Esophagus (tissue), 2 donors: ENCODE measurements at regions not wholly inside any gene's neighbourhood (a gene's known extent, or its start where the extent isn't known, plus 50 kb on each side); places are given as distances from the start of the nearest gene placed in this dataset.

Experiments used
- H3K27ac ChIP-seq, 2 donors: one replicate each; pipeline ENCODE4 v1.5.1; 2013; ENCODE audit warnings: low read depth in 2 of 2, mild to moderate bottlenecking in 2 of 2, inconsistent platforms in 1 of 2, low read length in 1 of 2, moderate library complexity in 1 of 2
- H3K27me3 ChIP-seq, 2 donors: one replicate each; pipeline ENCODE4 v1.6.1; 2013; ENCODE audit warnings: low read length in 2 of 2, control low read depth in 1 of 2, mild to moderate bottlenecking in 1 of 2; ENCODE audit not compliant: insufficient read depth in 2 of 2, control insufficient read depth in 1 of 2
- H3K36me3 ChIP-seq, 2 donors: one replicate each; pipeline ENCODE4 v1.6.1; 2013; ENCODE audit warnings: low read length in 1 of 2; ENCODE audit not compliant: control insufficient read depth in 2 of 2, insufficient read depth in 2 of 2
- H3K4me1 ChIP-seq, 2 donors: one replicate each; pipeline ENCODE4 v1.6.1; 2013; ENCODE audit warnings: low read length in 1 of 2; ENCODE audit not compliant: control insufficient read depth in 2 of 2, insufficient read depth in 2 of 2
- H3K4me3 ChIP-seq, 2 donors: one replicate each; pipeline ENCODE4 v1.5.1; 2013; ENCODE audit warnings: low read length in 2 of 2, mild to moderate bottlenecking in 2 of 2, low read depth in 1 of 2, moderate library complexity in 1 of 2
- H3K9me3 ChIP-seq, 2 donors: one replicate each; pipeline ENCODE4 v1.6.1; 2013; ENCODE audit warnings: mild to moderate bottlenecking in 2 of 2, low read depth in 1 of 2, low read length in 1 of 2, moderate library complexity in 1 of 2; ENCODE audit not compliant: control insufficient read depth in 2 of 2, insufficient read depth in 1 of 2
- WGBS, 2 donors: extraction: QIAGEN DNeasy Blood & Tissue Kit; methylation state at CpG; one replicate each; pipeline ENCODE4 v1.1.7; 2013; 5-methylcytosine and 5-hydroxymethylcytosine counted together
- donor health status: healthy with polysubstance abuse.
- donor health status: Bipolar disorder and iron deficiency.

DNA sequence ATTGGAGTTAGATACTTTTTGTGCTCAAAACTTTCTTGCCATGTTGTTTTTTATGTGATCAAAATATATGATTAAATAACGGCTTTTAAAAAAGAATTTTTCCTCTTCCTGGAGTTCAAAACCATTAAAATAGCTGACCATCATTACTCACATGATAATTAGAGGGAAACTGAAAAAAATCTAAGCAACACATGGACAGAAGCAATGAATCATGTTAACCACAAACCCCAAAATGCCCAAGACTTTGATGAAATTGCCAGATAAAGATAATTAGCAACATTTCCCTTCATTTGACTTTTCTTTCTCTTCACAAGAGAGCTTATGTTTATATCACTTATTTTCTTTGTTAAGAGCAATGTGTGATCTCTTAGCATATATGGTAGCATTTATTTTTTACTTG is 1294.2 kb downstream of the EFNA5 start:
- H3K27ac ChIP-seq, result no peak overlapping the region
- 44 to 54% methylated on average over 1 of the region's 1 CpG for WGBS, 2 donors

GRCh38 chr5:106374956-106375355 is 1295.8 kb downstream of the EFNA5 start:
- H3K9me3 ChIP-seq, result no peaks in the 10 kb centered on the region
- H3K36me3 ChIP-seq, result no peaks in the 10 kb centered on the region
- H3K4me1 ChIP-seq, result no peaks in the 10 kb centered on the region
- H3K27me3 ChIP-seq, result no peaks in the 10 kb centered on the region
- no peak overlapping the region for H3K27ac ChIP-seq
- no peak overlapping the region for H3K4me3 ChIP-seq

More for the DNA sequence above, 1294.2 kb downstream of the EFNA5 start:
- no peaks in the 10 kb centered on the region for H3K9me3 ChIP-seq
- H3K4me1 ChIP-seq, result no peaks in the 10 kb centered on the region
- H3K36me3 ChIP-seq, result no peaks in the 10 kb centered on the region
- H3K27me3 ChIP-seq, result no peaks in the 10 kb centered on the region
- no peak overlapping the region for H3K4me3 ChIP-seq

DNA sequence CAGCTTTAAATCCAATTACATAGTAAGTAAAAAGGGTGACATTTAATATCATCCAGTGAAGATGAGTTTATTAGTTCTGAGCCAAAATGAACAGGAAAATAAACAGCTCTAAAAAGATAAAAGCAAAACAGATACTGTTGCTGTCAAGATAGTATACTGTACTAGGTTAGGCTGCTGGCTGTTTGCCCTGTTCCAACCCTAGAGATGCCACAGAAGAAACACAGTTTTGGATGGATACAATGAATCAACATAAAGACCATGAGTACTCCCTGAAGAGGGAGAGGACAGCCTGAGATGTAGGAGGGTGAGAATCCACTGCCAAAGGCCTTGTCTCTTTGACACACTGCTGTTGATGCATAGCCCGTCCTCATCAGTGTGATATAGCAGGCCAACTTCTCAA is 1302.7 kb downstream of the EFNA5 start:
- H3K9me3 ChIP-seq, result no peaks in the 10 kb centered on the region
- H3K36me3 ChIP-seq, result no peaks in the 10 kb centered on the region
- H3K4me3 ChIP-seq, result no peak overlapping the region
- H3K4me1 ChIP-seq, result no peaks in the 10 kb centered on the region
- no peak overlapping the region for H3K27ac ChIP-seq
- no peaks in the 10 kb centered on the region for H3K27me3 ChIP-seq
- WGBS, 2 donors, result 46 to 59% methylated on average over 1 of the region's 1 CpG

DNA sequence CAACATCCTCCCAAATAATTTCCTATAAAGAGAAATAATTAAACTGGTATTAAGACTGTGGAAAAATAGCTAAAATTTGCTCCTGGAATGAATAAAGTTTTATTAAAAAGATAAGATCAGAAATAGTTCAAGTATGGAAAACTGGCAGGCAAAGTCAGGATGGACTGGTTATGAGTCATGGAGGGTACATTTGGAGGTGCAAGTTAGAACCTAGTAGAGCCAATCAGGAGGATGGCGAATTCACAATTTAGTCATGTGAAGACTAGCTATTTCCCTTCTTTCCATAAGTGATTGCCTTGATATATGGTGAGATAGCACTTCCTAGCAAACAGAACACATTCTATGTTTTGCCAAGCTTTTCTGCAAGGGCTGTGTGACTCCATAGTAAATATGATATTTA is 1303.5 kb downstream of the EFNA5 start:
- 77 to 79% methylated on average over 1 of the region's 1 CpG for WGBS, 2 donors
- H3K9me3 ChIP-seq, result no peaks in the 10 kb centered on the region

GRCh38 chr5:106363578-106363977 is 1307.2 kb downstream of the EFNA5 start:
- H3K36me3 ChIP-seq, result no peaks in the 10 kb centered on the region
- H3K27ac ChIP-seq, result no peak overlapping the region
- H3K4me1 ChIP-seq, result no peaks in the 10 kb centered on the region
- no peaks in the 10 kb centered on the region for H3K9me3 ChIP-seq
- no peaks in the 10 kb centered on the region for H3K27me3 ChIP-seq
- 73 to 93% methylated on average over 1 of the region's 1 CpG for WGBS, 2 donors
- H3K4me3 ChIP-seq, result no peak overlapping the region

More for the DNA sequence above, 1303.5 kb downstream of the EFNA5 start:
- Histone ChIP-seq H3K27me3 (no peaks in the 10 kb centered on the region), H3K36me3 (no peaks in the 10 kb centered on the region), H3K27ac (no peak overlapping the region), H3K4me3 (no peak overlapping the region), H3K4me1 (no peaks in the 10 kb centered on the region)

- Histone ChIP-seq H3K9me3 (no peaks in the 10 kb centered on the region), H3K27me3 (no peaks in the 10 kb centered on the region), H3K4me3 (no peak overlapping the region), H3K36me3 (no peaks in the 10 kb centered on the region), H3K27ac (no peak overlapping the region), H3K4me1 (no peaks in the 10 kb centered on the region)
- 67% methylated on average over 1 of the region's 1 CpG for WGBS, 2 donors
Observed at GRCh38 chr5:106361905-106362304, 1308.8 kb downstream of the EFNA5 start.

DNA sequence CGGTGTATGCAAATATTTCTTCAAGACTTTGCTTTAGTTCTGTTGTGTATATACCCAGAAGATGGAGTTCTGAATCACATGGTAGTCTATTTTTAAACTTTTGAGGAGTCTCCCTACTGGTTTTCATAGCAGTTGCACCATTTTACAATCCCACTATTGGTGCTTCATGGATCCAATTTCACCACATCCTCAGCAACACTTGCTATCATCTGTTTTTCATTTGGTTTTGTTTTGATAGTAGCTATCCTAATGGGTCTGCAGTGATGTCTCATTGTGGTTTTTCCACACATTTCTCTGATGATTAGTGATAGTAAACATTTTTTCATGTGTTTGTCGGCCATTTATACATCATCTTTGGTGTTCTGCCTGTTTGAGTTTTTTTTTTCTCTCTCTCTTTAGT is 1339.3 kb downstream of the EFNA5 start:
- H3K36me3 ChIP-seq, result no peaks in the 10 kb centered on the region
- H3K4me3 ChIP-seq, result no peak overlapping the region
- no peaks in the 10 kb centered on the region for H3K27me3 ChIP-seq
- no peaks in the 10 kb centered on the region for H3K4me1 ChIP-seq
- H3K9me3 ChIP-seq, result no peaks in the 10 kb centered on the region
- WGBS, 2 donors, result 66 to 71% methylated on average over 2 of the region's 2 CpGs
- no peak overlapping the region for H3K27ac ChIP-seq

GRCh38 chr5:106324356-106324755 is 1346.4 kb downstream of the EFNA5 start:
- Histone ChIP-seq H3K4me3 (no peak overlapping the region), H3K27me3 (no peaks in the 10 kb centered on the region), H3K36me3 (no peaks in the 10 kb centered on the region), H3K4me1 (no peaks in the 10 kb centered on the region), H3K9me3 (no peaks in the 10 kb centered on the region), H3K27ac (no peak overlapping the region)
- WGBS, 2 donors, result 87 to 91% methylated on average over 2 of the region's 2 CpGs

DNA sequence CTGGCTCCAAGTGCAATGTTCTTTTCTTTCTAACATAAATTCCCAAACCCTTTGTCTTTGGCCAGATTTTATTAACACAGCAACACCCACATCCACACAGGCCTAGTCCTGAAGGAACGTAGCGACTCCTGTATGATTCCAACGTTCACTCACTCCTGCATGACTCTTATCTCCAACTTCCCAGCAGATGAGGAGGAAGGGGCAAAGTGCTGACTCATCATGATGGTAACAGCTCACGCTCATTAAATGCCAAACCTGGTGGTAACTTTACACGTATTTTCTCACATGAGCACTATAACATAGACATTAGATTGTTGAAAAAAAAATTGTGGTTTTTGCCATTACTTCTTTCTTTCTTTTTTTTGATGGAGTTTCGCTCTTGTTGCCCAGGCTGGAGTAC is 1349.5 kb downstream of the EFNA5 start:
- Histone ChIP-seq H3K9me3 (no peaks in the 10 kb centered on the region), H3K4me3 (no peak overlapping the region), H3K36me3 (no peaks in the 10 kb centered on the region), H3K27ac (no peak overlapping the region), H3K27me3 (no peaks in the 10 kb centered on the region), H3K4me1 (no peaks in the 10 kb centered on the region)
- 81 to 87% methylated on average over 6 of the region's 6 CpGs for whole genome bisulfite sequencing, 2 donors

- no peak overlapping the region for H3K27ac ChIP-seq
- 47 to 64% methylated on average over 2 of the region's 2 CpGs for WGBS, 2 donors
- H3K4me3 ChIP-seq, result no peak overlapping the region
- H3K9me3 ChIP-seq, result no peaks in the 10 kb centered on the region
- no peaks in the 10 kb centered on the region for H3K4me1 ChIP-seq
- no peaks in the 10 kb centered on the region for H3K27me3 ChIP-seq
- no peaks in the 10 kb centered on the region for H3K36me3 ChIP-seq
Observed at GRCh38 chr5:106314221-106314824, 1356.4 kb downstream of the EFNA5 start.
